GM12878 (cell line): ENCODE measurements at regions not wholly inside any gene's neighbourhood (a gene's known extent, or its start where the extent isn't known, plus 50 kb on each side); places are given as distances from the start of the nearest gene placed in this dataset.

Source experiments
- ATAC-seq: fragments of 200-7000 bp; cut with Tn5 transposase; 3 replicates; pipeline ENCODE4 v1.9.1; 2020; ENCODE audit warnings: mild to moderate bottlenecking, moderate library complexity
- BruUV-seq: library from RNA; stranded (reverse); fragments of 400-500 nt; replicated peaks from 2 replicates; lab custom pipeline; 2021; lab: Mats Ljungman, UMichigan
- CTCF ChIA-PET: fragments of 300-600 bp; sonication (Branson Sonifier 250); formaldehyde crosslinking; extraction: SDS; loops from one replicate; lab custom pipeline; 2021; ENCODE audit warnings: inconsistent platforms; lab: Yijun Ruan, JAX
- POLR2A ChIA-PET: fragments of 350-600 bp; formaldehyde crosslinking; extraction: SDS; loops from one replicate; lab custom pipeline; 2021; ENCODE audit warnings: inconsistent platforms; lab: Charles Lee
- RAD21 ChIA-PET: fragments of 300-600 bp; sonication (Branson Sonifier 250); formaldehyde crosslinking; loops from one replicate; lab custom pipeline; 2023; ENCODE audit warnings: antibody characterized with exemption; ENCODE audit not compliant: unreplicated experiment; lab: Charles Lee
- SMC1A ChIA-PET: fragments of 300-600 bp; sonication (Branson Sonifier 250); formaldehyde crosslinking; loops from one replicate; lab custom pipeline; 2023; ENCODE audit not compliant: unreplicated experiment, uncharacterized antibody; lab: Charles Lee
- DNase-seq: peaks from one replicate; pipeline ENCODE4 v3.0.0-alpha.2; 2011; ENCODE audit warnings: low read depth, low spot score
- FAIRE-seq: peaks from 3 replicates; lab custom pipeline; 2011; peaks lifted over from hg19 to GRCh38; lab: Jason Lieb, UNC
- H2AFZ ChIP-seq: 2 replicates; pipeline ENCODE4 v1.6.0; 2011; ENCODE audit warnings: low read depth, low read length, control low read depth; ENCODE audit not compliant: control insufficient read depth
- H3K27ac ChIP-seq: 2 replicates; pipeline ENCODE4 v1.5.1; 2011; ENCODE audit warnings: control low read depth; ENCODE audit not compliant: control insufficient read depth, insufficient read depth
- H3K27me3 ChIP-seq, 2 experiments: replicated peaks in 1 of 2; 2 replicates each; pipeline versions ENCODE4 v1.6.0 to v1.6.1; 2011; ENCODE audit warnings: low read length in 1 of 2; ENCODE audit not compliant: control insufficient read depth in 2 of 2, insufficient read depth in 2 of 2
- H3K36me3 ChIP-seq, 2 experiments: 2 replicates each; pipeline ENCODE4 v1.5.1; 2011; ENCODE audit warnings: low read length in 1 of 2; ENCODE audit not compliant: control insufficient read depth in 2 of 2, insufficient read depth in 2 of 2
- H3K4me1 ChIP-seq: 2 replicates; pipeline ENCODE4 v1.6.1; 2011; ENCODE audit warnings: mild to moderate bottlenecking, low read length, moderate library complexity, mixed read lengths; ENCODE audit not compliant: control insufficient read depth, insufficient read depth
- H3K4me2 ChIP-seq: 2 replicates; pipeline ENCODE4 v1.6.0; 2011; ENCODE audit warnings: control low read depth; ENCODE audit not compliant: control insufficient read depth, insufficient read depth
- H3K4me3 ChIP-seq: fragments of 200-600 bp; sonication (generic); 2 replicates; pipeline ENCODE4 v1.5.1; 2016
- H3K79me2 ChIP-seq: 2 replicates; pipeline ENCODE4 v1.6.0; 2011; ENCODE audit warnings: low read length; ENCODE audit not compliant: control insufficient read depth, insufficient read depth
- H3K9ac ChIP-seq: 2 replicates; pipeline ENCODE4 v1.8.0; 2011; ENCODE audit warnings: low read length, control low read depth, mixed read lengths; ENCODE audit not compliant: control insufficient read depth, insufficient read depth
- H3K9me3 ChIP-seq: replicated peaks from 3 replicates; pipeline ENCODE4 v1.5.1; 2011; ENCODE audit warnings: mild to moderate bottlenecking, low read length; ENCODE audit not compliant: control insufficient read depth, insufficient read depth
- H4K20me1 ChIP-seq: 2 replicates; pipeline ENCODE4 v1.6.0; 2011; ENCODE audit not compliant: control insufficient read depth, insufficient read depth
- ATF7 ChIP-seq: fragments of 450-650 bp; IDR thresholded peaks from 2 replicates; pipeline ENCODE4 v1.6.1; 2016; ENCODE audit warnings: low read depth, mild to moderate bottlenecking
- BHLHE40 ChIP-seq, 2 experiments: fragments of 450-650 bp in 1 of 2; IDR thresholded peaks; 2 replicates each; pipeline ENCODE4 v1.6.1; 2011 to 2017; ENCODE audit warnings: low read depth in 2 of 2, borderline replicate concordance in 1 of 2, improper control_type of control experiment in 1 of 2, low read length in 1 of 2, mild to moderate bottlenecking in 1 of 2
- MTA2 ChIP-seq: fragments of 450-650 bp; IDR thresholded peaks from 2 replicates; pipeline ENCODE4 v1.6.1; 2016; ENCODE audit warnings: low read depth, mild to moderate bottlenecking, moderate library complexity
- MYB ChIP-seq: fragments of 150-350 bp; IDR thresholded peaks from 2 replicates; pipeline ENCODE4 v1.6.1; 2014; ENCODE audit warnings: mild to moderate bottlenecking, low read depth, low read length, borderline replicate concordance
- MYC ChIP-seq: IDR thresholded peaks from 2 replicates; pipeline ENCODE4 v1.6.1; 2011; ENCODE audit warnings: mild to moderate bottlenecking, low read length, moderate library complexity, inconsistent platforms; ENCODE audit not compliant: insufficient read depth, insufficient replicate concordance, insufficient read length, severe bottlenecking
- NRF1 ChIP-seq: conservative IDR thresholded peaks from 2 replicates; pipeline ENCODE4 v1.6.1; 2011; ENCODE audit warnings: mild to moderate bottlenecking, low read depth, low read length, improper control_type of control experiment
- PAX5 ChIP-seq: IDR thresholded peaks from 2 replicates; pipeline ENCODE4 v1.6.1; 2011; ENCODE audit warnings: low read depth, low read length, borderline replicate concordance
- PAX8 ChIP-seq: fragments of 450-650 bp; IDR thresholded peaks from 2 replicates; pipeline ENCODE4 v1.6.1; 2017; ENCODE audit warnings: mild to moderate bottlenecking, moderate library complexity
- POLR2A ChIP-seq: IDR thresholded peaks from 2 replicates; pipeline ENCODE4 v1.6.1; 2011; ENCODE audit warnings: low read depth, mild to moderate bottlenecking, low read length
- RB1 ChIP-seq: fragments of 450-650 bp; formaldehyde crosslinking; IDR thresholded peaks from 2 replicates; pipeline ENCODE4 v1.6.1; 2017; ENCODE audit warnings: mild to moderate bottlenecking, borderline replicate concordance
- SPI1 ChIP-seq: IDR thresholded peaks from 2 replicates; pipeline ENCODE4 v1.6.1; 2011; ENCODE audit warnings: low read depth, mild to moderate bottlenecking, low read length, moderate library complexity, borderline replicate concordance; ENCODE audit not compliant: insufficient read depth
- SUZ12 ChIP-seq: fragments of 200-600 bp; sonication (generic); IDR thresholded peaks from one replicate; pipeline ENCODE4 v1.6.1; 2018; ENCODE audit warnings: antibody characterized with exemption, mild to moderate bottlenecking; ENCODE audit not compliant: unreplicated experiment
- ZBED1 ChIP-seq: IDR thresholded peaks from 2 replicates; pipeline ENCODE4 v1.6.1; 2016; ENCODE audit warnings: borderline replicate concordance
- ZNF217 ChIP-seq: fragments of 450-650 bp; IDR thresholded peaks from 2 replicates; pipeline ENCODE4 v1.6.1; 2017; ENCODE audit warnings: antibody characterized with exemption, mild to moderate bottlenecking
- in situ Hi-C: fragments of 300-500 bp; cut with MboI; formaldehyde crosslinking; loops from 9 replicates; pipeline ENCODE4 v1.14.3; 2018; ENCODE audit warnings: mixed read lengths
- intact Hi-C: fragments of 100-400 bp; cut with micrococcal nuclease; formaldehyde crosslinking; loops from one replicate; pipeline ENCODE4 v1.14.2; 2022; ENCODE audit not compliant: unreplicated experiment
- TF ChIP-seq, protein P1 (sequence below): IDR thresholded peaks from 2 replicates; pipeline ENCODE4 v1.6.1; 2011; ENCODE audit warnings: low read depth, mild to moderate bottlenecking, low read length, moderate library complexity, borderline replicate concordance; ENCODE audit errors: extremely low read depth
- TF ChIP-seq, protein P2 (sequence below): fragments of 450-650 bp; IDR thresholded peaks from 2 replicates; pipeline ENCODE4 v1.6.1; 2016; ENCODE audit warnings: mild to moderate bottlenecking

DNA sequence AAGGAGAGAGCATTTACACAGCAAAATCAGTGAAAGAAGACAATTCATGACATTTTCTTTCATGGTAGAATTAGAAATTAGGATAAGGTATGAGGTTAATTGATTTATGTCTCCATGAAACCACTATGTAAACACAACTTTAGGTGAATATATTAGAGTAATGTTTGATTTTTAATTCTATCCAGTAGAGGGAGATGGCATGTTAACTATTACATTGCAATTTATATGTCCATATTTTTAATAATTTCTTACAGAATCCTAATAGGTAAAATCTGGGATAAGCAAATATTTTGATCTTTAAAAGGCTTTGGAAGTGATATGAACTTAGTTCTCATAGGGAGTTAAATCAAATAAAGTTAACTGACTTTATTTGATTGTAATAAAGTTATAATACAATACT, 373.4 kb upstream of the PDE3A start:
- TF ChIP-seq POLR2A: no peak
- no peak for TF ChIP-seq PAX8
- TF ChIP-seq SUZ12: no peak
- TF ChIP-seq MYC: no peak
- no peak for TF ChIP-seq MYB
- no peak for TF ChIP-seq BHLHE40 (IDR thresholded peaks at IDR 0.05; ENCODE audit: borderline replicate concordance in 1 of 2, low read depth in 2 of 2, low read length in 1 of 2)
- TF ChIP-seq NRF1: no peak
- TF ChIP-seq, protein P1, sequence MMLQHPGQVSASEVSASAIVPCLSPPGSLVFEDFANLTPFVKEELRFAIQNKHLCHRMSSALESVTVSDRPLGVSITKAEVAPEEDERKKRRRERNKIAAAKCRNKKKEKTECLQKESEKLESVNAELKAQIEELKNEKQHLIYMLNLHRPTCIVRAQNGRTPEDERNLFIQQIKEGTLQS: no peak
- TF ChIP-seq ZNF217: no peak
- no peak for TF ChIP-seq PAX5
- no peak for TF ChIP-seq SPI1
- TF ChIP-seq, protein P2, sequence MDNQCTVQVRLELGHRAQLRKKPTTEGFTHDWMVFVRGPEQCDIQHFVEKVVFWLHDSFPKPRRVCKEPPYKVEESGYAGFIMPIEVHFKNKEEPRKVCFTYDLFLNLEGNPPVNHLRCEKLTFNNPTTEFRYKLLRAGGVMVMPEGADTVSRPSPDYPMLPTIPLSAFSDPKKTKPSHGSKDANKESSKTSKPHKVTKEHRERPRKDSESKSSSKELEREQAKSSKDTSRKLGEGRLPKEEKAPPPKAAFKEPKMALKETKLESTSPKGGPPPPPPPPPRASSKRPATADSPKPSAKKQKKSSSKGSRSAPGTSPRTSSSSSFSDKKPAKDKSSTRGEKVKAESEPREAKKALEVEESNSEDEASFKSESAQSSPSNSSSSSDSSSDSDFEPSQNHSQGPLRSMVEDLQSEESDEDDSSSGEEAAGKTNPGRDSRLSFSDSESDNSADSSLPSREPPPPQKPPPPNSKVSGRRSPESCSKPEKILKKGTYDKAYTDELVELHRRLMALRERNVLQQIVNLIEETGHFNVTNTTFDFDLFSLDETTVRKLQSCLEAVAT: no peak
- TF ChIP-seq MTA2: no peak
- no peak for TF ChIP-seq ATF7
- TF ChIP-seq ZBED1: no peak
- TF ChIP-seq RB1: no peak
- TF ChIP-seq, all 136 proteins: peak for 0
- Histone ChIP-seq H3K4me3 (no peak overlapping the region), H3K79me2 (no peaks in the 10 kb centered on the region), H3K4me2 (no peak overlapping the region), H3K27ac (no peak overlapping the region), H3K9ac (no peak overlapping the region), H3K4me1 (no peaks in the 10 kb centered on the region), H3K36me3 (no peaks in the 10 kb centered on the region), H2AFZ (no peak overlapping the region), H4K20me1 (no peaks in the 10 kb centered on the region), H3K27me3 (no peaks in the 10 kb centered on the region), H3K9me3 (no peaks in the 10 kb centered on the region)
- in situ Hi-C loops (no loop called here), intact Hi-C loops (no loop called here)
- ATAC-seq (no peak), DNase-seq (no peak), FAIRE-seq (no peak)
- ChIA-PET SMC1A (no interaction called here), CTCF (no interaction called here), RAD21 (no interaction called here), POLR2A (no interaction called here)
- no TSS peak for BruUV-seq
